GM18909 (cell line): ENCODE measurements at regions not wholly inside any gene's neighbourhood (a gene's known extent, or its start where the extent isn't known, plus 50 kb on each side); places are given as distances from the start of the nearest gene placed in this dataset.
"Not testable (repeated sequence)": the region's sequence is repeated elsewhere in the genome, so short reads cannot be mapped to it uniquely, and the experiment has no call there.

Experiments
- ATAC-seq: cut with Tn5 transposase; IDR thresholded peaks from one replicate; pipeline ENCODE4 v1.9.1; 2021; ENCODE audit warnings: mild to moderate bottlenecking; ENCODE audit not compliant: unreplicated experiment, poor library complexity

DNA sequence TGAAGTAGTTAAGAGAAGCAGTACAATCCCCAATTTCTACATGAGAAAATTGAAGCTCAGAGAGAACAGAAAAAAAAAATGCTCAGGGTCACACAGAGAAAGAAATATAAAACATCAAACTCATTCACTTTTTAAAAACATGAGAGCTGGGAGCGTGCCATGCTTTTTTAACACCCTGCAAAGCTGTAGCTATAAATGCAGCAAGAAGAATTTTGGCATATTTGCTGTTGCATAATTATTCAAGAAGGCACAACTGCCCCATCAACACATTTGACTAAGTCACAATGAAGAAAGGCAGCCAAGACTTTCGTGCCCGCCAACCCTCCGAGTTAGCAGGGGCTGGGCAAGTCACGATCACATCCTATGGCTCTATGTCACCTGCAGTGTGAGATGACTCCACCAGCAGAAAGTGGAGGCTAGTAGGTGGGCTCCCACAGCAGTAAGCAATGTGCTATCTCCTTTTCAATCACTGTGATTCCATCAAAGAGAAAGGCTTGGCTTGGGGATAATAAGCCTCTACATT, 214.8 kb downstream of the DHX15 start:
- ATAC-seq: no peak

DNA sequence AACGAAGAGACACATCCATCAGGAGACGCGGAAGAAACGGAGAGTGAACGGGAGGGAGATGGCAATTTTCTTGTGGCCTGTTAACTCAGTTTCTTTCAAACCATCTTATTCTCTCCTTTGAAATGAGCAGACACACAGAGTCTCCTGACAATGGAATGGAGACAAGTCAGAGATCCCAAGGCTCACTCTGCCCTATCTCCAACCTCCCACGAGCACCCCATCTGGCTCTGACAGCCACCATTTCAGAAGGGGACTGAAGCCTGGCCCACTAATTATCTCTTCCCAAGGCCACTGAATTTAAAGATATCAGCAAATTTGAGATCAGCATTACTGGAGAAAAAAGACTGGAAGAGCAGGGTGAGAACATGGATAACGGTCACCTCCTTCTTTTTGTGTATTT, 215.6 kb downstream of the DHX15 start:
- ATAC-seq: no peak

DNA sequence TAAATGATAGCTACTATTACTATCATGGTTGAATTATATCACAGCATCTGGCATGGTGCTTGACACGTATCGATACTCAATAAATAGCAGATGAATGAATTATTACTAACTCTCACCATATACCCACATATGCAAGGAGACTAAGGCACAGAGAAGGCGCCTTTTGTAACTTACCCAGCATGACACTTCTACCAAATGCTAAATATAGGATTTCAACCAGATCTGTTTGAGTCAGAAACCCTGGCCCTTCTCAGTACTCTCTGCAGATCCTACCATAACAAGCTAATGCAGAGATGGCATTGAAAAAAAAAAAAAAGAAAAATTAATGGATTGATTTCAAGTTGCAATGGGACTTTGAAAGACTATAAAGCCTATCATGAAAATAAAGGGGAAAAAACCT, 219.5 kb downstream of the DHX15 start:
- ATAC-seq: no peak

DNA sequence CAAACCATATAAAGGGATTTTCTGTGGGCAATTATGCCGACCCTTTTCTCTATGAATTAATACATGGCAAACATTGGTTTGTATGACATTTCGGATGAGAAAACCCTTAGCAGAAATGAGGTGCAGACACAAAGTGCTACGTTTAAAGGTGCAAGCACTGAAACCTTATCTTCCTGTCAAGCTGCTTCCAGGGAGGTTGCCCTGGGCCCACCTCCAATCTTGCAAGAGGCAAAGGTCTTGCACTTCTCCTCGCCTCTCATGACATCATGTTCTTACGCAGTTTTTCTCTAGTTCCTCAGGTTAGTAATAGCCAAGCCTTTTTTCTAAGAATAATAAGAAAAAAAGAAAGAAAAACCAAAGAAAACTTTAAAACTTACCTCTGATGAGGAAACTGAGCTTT, 220.1 kb downstream of the DHX15 start:
- ATAC-seq: no peak

DNA sequence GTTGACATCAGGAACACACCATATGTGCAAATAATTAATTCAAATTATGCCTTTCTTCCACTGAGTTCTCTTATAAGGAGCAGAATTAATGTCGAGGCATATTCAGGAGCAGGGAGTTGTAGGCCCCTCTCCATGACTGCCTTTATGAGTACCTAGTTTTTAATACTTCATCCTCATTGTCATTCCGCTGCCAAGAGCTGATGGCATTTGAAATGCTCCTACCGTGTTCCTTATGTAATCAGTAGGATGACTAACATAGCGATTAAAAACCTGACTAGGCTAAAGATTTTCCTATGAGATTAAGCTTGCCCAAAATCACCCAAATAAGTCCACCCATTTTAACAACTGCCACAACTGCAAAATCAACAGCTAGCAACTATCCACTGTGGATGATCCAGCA, 220.6 kb downstream of the DHX15 start:
- ATAC-seq: no peak

DNA sequence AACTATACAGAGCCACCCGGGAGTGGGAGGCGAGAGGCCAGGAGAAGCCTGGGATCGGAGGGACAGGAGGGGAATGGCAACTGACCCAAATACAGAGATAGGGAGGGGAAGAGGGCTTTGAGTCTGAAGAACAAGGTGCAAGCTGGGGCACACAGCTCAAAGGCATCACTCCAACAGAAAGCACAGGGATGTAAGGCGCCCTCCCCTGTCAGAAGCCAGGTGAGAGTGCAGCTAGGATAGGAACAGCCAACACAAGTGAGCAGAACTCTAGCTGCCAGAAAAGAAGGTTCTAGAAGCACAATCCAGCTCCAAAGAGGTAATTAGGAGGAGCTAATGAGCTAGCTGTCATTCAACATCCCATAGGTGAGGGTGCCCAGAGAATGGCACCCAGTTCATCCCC, 232.2 kb downstream of the DHX15 start:
- no peak for ATAC-seq

DNA sequence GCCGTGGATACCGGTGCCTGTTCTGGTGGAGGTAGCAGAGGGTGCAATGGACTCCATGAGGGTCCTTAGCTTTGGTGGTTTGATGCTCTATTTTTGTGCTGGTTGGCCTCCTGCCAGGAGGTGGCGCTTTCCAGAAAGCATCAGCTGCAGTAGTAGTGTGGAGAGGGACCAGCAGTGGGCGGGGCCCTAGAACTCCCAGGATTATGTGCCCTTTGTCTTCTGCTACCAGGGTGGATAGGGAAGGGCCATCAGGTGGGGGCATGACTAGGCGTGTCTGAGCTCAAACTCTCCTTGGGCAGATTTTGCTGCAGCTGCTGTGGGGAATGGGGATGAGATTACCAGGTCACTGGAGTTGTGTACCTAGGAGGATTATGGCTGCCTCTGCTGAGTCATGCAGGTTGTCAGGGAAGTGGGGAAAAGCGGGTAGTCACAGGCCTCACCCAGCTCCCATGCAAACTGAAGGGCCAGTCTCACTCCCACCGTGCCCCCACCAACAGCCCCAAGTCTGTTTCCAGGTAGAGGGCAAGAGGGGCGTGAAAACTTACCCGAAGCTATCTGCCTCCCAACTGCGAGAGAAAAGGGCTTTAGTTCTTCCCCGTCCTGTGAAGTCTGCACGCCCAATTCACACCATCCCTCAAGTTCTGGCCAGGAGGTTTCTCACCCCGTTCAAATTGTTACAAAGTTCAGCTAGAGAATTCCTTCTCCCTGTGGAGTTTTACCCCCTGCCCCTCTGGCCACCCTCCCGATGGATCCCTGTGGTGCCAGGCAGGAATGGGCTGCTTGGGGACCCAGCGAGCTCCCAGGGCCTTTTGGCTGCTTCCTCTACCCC, 235.0 kb downstream of the DHX15 start:
- ATAC-seq: not testable (repeated sequence)

DNA sequence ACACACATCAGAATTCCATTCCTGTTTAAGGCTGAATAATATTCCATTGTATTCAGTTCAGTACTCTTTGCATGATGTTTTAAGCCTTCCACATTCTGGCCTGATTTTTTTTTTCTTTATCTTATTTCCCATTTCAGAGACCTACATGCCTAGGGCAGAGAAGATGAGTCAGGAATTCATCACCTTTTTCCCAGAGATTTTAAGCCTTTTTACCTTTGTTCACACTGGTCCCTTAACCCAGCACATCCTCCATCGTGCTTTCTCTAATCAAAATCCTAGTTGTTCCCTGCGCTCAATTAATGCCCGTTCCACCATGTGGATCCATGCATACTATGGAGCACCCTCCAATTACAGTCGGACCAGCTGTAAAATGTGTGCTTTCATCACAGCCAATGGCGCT, 245.1 kb downstream of the DHX15 start:
- ATAC-seq: no peak

DNA sequence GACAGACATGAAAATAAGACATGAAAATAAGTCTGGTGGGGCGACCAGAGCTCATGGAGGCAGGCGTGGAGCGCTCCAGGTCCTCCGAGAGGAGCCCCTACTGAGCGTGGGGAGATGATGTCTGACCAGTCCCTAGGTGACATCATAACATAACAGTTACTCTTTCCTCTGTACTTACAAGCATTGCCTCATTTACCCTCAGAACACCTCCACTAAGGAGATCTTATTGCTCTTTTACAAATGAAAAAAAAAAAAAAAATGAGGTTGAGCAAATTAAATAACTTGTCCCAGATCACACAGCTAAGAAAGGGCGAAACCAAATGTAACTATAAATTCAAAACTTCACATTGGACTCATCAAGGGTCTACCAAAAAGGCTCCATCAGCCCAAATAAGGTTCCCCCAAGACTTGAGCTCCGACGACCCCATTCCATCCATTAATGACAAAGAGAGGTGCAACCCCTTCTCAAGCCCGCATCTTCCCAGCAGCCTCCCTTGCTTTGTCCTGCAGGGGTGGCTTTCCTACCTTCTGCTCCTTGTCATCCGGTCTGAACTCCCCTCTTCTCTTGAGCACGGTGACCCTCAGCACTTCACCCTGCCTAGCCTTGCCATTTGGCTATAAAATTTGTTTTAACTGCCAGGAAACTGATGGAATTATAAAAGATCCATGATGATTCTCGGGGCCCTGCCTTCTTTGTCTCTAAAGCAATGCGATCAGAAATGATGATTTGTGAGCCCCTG, 246.7 kb downstream of the DHX15 start:
- ATAC-seq: no peak

DNA sequence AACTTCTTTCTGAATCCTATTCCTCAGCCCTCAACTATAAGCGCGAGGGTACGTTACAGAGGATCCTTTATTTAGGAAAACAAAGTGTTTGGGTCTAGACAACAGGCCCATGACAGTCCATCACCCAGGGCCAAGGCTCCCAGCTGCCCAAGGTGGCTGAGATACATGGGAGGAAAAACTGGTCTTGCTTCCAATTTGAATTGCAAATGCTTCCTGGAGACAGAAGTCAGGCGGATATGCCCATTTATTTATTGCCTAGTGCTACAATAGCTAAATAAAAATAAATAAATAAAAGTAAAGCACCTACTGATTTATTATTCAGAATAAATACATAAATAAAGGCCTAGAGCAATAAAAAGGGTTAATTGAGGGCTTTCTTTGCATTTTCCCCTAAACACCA, 248.7 kb downstream of the DHX15 start:
- ATAC-seq: no peak

DNA sequence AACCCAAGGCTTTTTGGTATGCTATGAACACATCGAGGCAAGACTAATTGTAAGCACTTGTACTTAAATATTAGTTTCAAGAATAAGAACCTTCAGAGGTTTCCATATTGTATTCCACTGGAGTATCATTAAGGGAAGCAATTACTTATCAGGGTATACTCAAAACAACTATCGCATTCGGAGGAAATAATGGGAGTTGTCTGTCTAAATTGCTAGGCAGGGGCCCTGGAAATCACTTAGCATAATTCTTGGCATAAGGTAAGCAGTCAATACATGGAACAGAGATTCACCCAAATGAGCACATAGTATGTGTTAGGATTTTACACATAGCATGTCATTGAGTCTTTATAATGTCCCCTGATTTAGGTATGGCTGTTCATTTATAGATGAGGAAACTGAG, 249.4 kb downstream of the DHX15 start:
- ATAC-seq: no peak

DNA sequence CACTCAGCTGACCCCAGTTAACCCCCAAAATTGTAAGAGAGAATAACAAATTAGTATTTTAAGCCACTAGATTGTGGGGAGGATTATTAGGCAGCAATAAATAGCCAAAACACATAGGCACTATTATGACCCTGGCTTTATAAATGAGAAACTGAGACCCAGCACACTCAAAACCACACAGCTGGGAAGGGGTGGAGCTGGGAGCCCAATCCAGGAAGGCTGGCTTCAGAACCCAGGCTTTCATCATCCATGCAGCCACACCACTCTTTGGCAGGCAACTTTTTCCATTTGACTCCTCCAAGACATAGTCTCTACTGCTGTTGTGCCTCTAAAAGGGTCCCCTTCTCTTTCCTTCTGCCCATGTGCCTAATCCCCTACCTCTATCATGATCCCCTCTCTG, 253.8 kb downstream of the DHX15 start:
- ATAC-seq: no peak

DNA sequence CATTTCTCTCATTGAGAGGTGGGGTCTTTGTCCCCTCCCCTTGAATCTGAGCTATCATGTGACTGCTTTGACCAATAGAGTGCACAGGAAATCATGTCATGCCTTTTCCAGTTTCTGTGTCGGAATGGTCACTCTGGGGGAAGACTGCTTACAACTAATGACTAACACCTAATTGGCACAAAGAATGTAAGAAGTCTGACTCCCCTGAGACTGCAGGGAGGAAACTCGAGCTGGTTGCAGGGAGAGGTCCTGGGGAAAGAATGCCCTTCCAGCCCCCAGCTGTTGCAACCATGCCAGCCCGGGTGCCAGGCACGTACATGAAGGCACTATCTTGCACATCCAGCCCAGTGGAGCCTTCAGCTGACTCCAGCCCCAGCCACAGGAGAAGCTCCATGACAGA, 254.2 kb downstream of the DHX15 start:
- ATAC-seq: no peak

DNA sequence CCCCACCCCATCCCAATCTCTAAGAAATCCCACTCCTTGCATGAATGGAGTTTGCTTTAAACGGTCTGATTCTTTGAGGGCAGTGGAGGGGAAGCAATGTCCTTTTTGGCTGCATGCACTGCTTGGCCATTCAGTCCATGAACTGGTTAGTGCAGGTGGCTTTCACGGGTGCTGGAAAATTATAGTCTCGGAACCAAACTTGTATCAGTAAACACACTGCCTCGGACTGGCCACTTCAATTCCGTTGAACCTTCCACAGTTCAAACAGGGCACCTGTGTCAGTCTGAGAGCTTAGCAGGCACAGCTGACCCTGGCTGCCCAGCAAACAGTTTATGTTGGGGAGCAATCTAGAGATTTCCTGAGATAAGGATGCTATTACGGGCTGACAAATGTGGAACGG, 255.6 kb downstream of the DHX15 start:
- no peak for ATAC-seq

DNA sequence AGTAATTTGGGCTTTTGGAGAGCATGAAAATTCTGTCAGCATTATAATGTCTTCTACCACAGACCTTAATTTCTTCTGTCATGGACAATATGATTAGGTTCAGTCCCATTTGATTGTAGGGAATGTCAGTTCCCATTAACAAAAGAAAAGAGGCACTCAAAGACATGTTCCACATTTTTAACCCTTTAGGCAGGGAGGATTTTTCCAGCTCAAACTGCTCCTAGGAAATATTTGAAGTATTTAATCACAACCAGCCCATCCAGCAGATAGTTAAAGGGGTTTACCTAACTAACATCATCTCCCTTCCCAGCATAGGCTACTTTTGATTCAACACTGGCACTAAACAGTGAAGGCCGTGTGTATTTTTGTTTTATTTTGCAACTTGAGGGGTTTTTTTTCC, 256.0 kb downstream of the DHX15 start:
- no peak for ATAC-seq

DNA sequence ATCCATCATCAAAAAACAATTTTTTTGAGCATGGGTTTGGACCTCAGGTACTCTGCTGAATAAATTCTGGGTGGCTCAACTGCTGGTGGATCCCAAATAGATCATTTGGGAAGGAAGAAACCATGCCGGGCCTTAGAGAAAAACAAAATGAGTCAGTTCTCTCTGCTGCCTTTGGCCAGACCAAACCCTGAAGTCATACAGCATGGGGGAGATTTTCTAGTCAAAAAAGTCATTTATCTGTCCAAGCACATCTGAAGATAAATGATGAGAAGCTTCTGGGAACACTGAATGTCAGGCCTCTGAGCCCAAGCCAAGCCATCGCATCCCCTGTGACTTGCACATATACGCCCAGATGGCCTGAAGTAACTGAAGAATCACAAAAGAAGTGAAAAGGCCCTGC, 261.4 kb downstream of the DHX15 start:
- ATAC-seq: no peak

DNA sequence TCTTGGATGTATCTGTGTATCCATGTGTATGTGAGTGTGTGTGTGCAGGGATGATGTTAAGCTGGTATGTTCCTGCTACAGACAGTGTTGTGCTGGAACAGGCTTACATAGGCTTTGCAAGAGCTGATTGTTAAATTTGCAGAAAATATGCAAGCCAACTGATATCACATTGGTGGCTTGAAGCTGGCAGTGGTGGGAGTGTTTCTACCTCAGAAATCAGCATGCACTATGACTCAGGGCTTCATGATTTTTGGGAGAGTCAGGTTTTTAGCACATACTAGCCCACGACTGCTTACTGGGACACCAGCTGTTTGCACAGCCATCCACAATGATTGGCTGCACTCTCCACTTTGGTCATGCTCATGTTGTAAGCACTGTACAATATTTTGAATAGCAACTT, 261.8 kb downstream of the DHX15 start:
- ATAC-seq: no peak

DNA sequence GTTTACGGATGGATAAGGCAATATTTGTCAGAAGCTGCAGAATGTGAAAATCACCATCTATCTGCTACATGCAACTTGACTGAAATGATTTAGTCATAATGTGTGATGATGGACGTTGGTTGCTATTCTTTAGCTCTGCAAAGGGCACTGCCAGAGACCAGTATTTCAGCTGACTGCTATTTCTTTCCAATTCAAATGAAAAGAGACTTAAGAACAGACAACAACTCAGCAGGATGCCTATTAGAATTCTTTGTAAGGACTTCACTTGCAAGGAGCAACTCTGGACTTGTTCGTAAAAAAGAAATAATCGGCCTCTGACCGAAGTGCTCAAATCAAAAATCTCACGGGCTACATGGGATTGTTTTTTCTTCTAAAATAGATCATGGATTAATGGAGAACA, 262.7 kb downstream of the DHX15 start:
- ATAC-seq: no peak

DNA sequence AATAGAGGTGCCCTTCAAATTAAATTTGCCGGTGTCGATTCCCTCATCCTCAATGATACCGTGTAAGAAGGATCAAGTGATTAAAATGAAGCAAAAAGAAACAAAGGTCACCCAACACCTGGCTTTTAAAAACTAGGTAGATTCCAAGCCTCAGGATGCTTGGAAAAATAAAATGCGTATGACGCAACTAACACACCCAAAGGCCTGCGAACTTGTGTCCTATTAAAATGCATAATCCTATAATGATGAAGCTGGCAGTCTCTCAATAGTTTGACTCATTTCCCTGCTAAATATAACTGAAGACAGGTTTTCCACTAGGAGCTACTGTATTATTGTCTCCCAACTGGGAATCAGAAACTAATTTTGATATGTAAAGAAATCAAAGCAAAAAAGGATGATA, 263.2 kb downstream of the DHX15 start:
- ATAC-seq: no peak

DNA sequence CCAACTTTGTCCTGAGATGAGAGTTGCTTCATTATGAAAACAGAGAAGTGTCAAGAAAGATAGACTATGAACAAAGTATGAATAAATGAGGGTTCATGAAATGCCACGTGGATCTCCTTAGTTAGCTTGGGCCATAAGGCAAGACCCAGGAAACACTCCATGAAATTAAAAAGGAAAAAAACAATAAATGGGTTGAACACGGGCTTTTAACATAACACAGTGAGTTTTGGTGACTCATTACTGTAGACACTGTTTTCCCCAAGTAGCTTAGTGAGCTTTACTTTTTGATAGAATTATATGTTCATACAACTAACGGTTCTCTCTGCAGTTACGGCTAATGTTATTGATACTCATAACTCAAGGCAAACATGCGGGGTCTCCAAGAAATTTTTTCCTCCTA, 265.0 kb downstream of the DHX15 start:
- no peak for ATAC-seq

DNA sequence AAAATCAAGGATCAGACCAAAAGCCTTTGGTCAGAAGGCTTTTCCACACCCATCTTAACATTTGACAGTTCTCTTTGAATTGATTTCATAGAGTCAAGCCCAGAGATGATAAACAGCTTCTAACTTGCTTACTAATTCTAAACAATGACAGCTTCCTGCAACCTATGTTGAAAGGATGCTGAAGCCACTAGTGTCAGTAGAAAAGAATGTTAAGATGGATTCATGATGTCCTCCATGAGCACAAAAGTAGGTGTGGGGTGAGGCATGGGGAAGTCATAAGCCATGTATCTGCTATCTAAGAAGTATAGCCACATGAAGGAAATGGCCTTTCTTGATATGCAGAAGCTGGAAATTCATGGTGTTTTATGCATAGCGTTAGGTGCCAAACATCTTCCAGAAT, 269.3 kb downstream of the DHX15 start:
- no peak for ATAC-seq
